IPS DF 4.7 (cell line): ENCODE measurements at regions not wholly inside any gene's neighbourhood (a gene's known extent, or its start where the extent isn't known, plus 50 kb on each side); places are given as distances from the start of the nearest gene placed in this dataset.
"Not testable (repeated sequence)": the region's sequence is repeated elsewhere in the genome, so short reads cannot be mapped to it uniquely, and the experiment has no call there.

Source experiments
- DNase-seq: peaks from one replicate; pipeline ENCODE4 v3.0.0-alpha.2; 2013; ENCODE audit warnings: low spot score; ENCODE audit errors: extremely low read depth

- no peak for DNase-seq
These were observed 70.6 kb upstream of the ZNF746 start for GRCh38 chr7:149568218-149568617.

- no peak for DNase-seq
These were observed 68.5 kb upstream of the ZNF746 start for GRCh38 chr7:149566103-149566502.

GRCh38 chr7:149565096-149565382, 67.4 kb upstream of the ZNF746 start:
- DNase-seq: no peak

GRCh38 chr7:149564340-149565095, 66.9 kb upstream of the ZNF746 start:
- DNase-seq: no peak

- DNase-seq: no peak
These were observed 65.0 kb upstream of the ZNF746 start for GRCh38 chr7:149562602-149563001.

GRCh38 chr7:149561072-149561471, 63.5 kb upstream of the ZNF746 start:
- DNase-seq: no peak

- no peak for DNase-seq
These were observed 62.1 kb upstream of the ZNF746 start for GRCh38 chr7:149559711-149560110.

GRCh38 chr7:149558149-149558861, 60.7 kb upstream of the ZNF746 start:
- no peak for DNase-seq

- DNase-seq: not testable (repeated sequence)
These were observed 58.9 kb upstream of the ZNF746 start for GRCh38 chr7:149556525-149556924.

- not testable (repeated sequence) for DNase-seq
These were observed 57.2 kb upstream of the ZNF746 start for GRCh38 chr7:149554821-149555220.

- DNase-seq: not testable (repeated sequence)
These were observed 56.4 kb upstream of the ZNF746 start for GRCh38 chr7:149553991-149554390.

- no peak for DNase-seq
These were observed 55.2 kb upstream of the ZNF746 start for GRCh38 chr7:149552799-149553198.
